Upper lobe of left lung (tissue), 6 donors: ENCODE measurements at regions not wholly inside any gene's neighbourhood (a gene's known extent, or its start where the extent isn't known, plus 50 kb on each side); places are given as distances from the start of the nearest gene placed in this dataset.

ENCODE experiments used
- ATAC-seq, 2 donors: fragments of 200-7000 bp; cut with Tn5 transposase; one replicate each; pipeline ENCODE4 v1.9.1; 2022; ENCODE audit warnings: mild to moderate bottlenecking in 2 of 2, moderate library complexity in 2 of 2; ENCODE audit not compliant: low FRiP score in 2 of 2
- DNase-seq, 2 donors: peaks; one replicate each; pipeline ENCODE4 v3.0.0-alpha.2; 2019 to 2020
- H3K27ac ChIP-seq, 4 donors: fragments of 200-600 bp; sonication (generic); one replicate each; pipeline ENCODE4 v1.5.1; 2016 to 2019
- H3K27me3 ChIP-seq, 4 donors: fragments of 200-600 bp; sonication (generic); one replicate each; pipeline ENCODE4 v1.5.1; 2017 to 2019
- H3K36me3 ChIP-seq, 4 donors: fragments of 200-600 bp; sonication (generic); one replicate each; pipeline ENCODE4 v1.5.1; 2016 to 2019
- H3K4me1 ChIP-seq, 4 donors: fragments of 200-600 bp; sonication (generic); one replicate each; pipeline ENCODE4 v1.5.1; 2018 to 2019
- H3K4me3 ChIP-seq, 4 donors: fragments of 200-600 bp; sonication (generic); one replicate each; pipeline ENCODE4 v1.5.1; 2017 to 2019; ENCODE audit warnings: mild to moderate bottlenecking in 2 of 4, moderate library complexity in 1 of 4
- H3K9me3 ChIP-seq, 4 donors: fragments of 200-600 bp; sonication (generic); one replicate each; pipeline ENCODE4 v1.5.1; 2018 to 2019
- CTCF ChIP-seq, 6 experiments: fragments of 450-650 bp in 4 of 6; fragments of 200-600 bp in 2 of 6; sonication (generic) in 2 of 6; IDR thresholded peaks; one replicate each; pipeline ENCODE4 v1.5.1; 2016 to 2019; ENCODE audit warnings: antibody characterized with exemption in 6 of 6
- EP300 ChIP-seq, 4 donors: sonication (generic); formaldehyde crosslinking; IDR thresholded peaks; one replicate each; pipeline ENCODE4 v1.5.1; 2017; ENCODE audit warnings: antibody characterized with exemption in 4 of 4, control low read depth in 2 of 4
- POLR2A ChIP-seq, 4 donors: fragments of 450-650 bp; IDR thresholded peaks; one replicate each; pipeline ENCODE4 v1.5.1; 2016 to 2017; ENCODE audit warnings: antibody characterized with exemption in 4 of 4, mild to moderate bottlenecking in 2 of 4
- POLR2AphosphoS5 ChIP-seq, 2 donors: sonication (generic); formaldehyde crosslinking; IDR thresholded peaks; one replicate each; pipeline ENCODE4 v1.5.1; 2017; ENCODE audit warnings: antibody characterized with exemption in 2 of 2
- WGBS, 2 donors: methylation state at CpG; one replicate each; pipeline ENCODE4 v1.1.5; 2017 to 2018; 5-methylcytosine and 5-hydroxymethylcytosine counted together
- donor health status: DM: no; HTN: no; CAD: no; lungs with moderate emphysema.
- donor health status: DM: no; HTN: yes; CAD: no; lungs with severe emphysema.

GRCh38 chr4:181685911-181686310, 557.3 kb upstream of the TENM3 start:
- no peaks in the 10 kb centered on the region for H3K27me3 ChIP-seq
- H3K36me3 ChIP-seq = no peaks in the 10 kb centered on the region
- no peak overlapping the region for H3K4me3 ChIP-seq
- no peak for ATAC-seq
- H3K4me1 ChIP-seq = no peaks in the 10 kb centered on the region
- H3K9me3 ChIP-seq = no peaks in the 10 kb centered on the region
- WGBS, 2 donors = 73 to 76% methylated on average over 4 of the region's 4 CpGs
- no peak for TF ChIP-seq POLR2AphosphoS5 (IDR thresholded peaks at IDR 0.05)
- TF ChIP-seq EP300 (IDR thresholded peaks at IDR 0.05) = no peak
- TF ChIP-seq POLR2A (IDR thresholded peaks at IDR 0.05) = no peak
- TF ChIP-seq CTCF (IDR thresholded peaks at IDR 0.05) = no peak
- H3K27ac ChIP-seq = no peak overlapping the region
- DNase-seq = no peak

- H3K4me1 ChIP-seq = no peaks in the 10 kb centered on the region
- H3K27me3 ChIP-seq = no peaks in the 10 kb centered on the region
- TF ChIP-seq POLR2AphosphoS5 (IDR thresholded peaks at IDR 0.05) (no peak), POLR2A (IDR thresholded peaks at IDR 0.05) (no peak), EP300 (IDR thresholded peaks at IDR 0.05) (no peak), CTCF (IDR thresholded peaks at IDR 0.05) (no peak)
- H3K9me3 ChIP-seq = no peaks in the 10 kb centered on the region
- no peak overlapping the region for H3K4me3 ChIP-seq
- no peak for DNase-seq
- 75 to 76% methylated on average over 4 of the region's 4 CpGs for WGBS, 2 donors
- H3K27ac ChIP-seq = no peak overlapping the region
- H3K36me3 ChIP-seq = no peaks in the 10 kb centered on the region
- ATAC-seq = no peak
Observed at GRCh38 chr4:181687116-181687515, 556.1 kb upstream of the TENM3 start.

- WGBS, 2 donors = 54 to 63% methylated on average over 3 of the region's 3 CpGs
- Histone ChIP-seq H3K27me3 (no peaks in the 10 kb centered on the region), H3K9me3 (no peaks in the 10 kb centered on the region), H3K27ac (no peak overlapping the region), H3K36me3 (no peaks in the 10 kb centered on the region), H3K4me3 (no peak overlapping the region), H3K4me1 (no peaks in the 10 kb centered on the region)
- TF ChIP-seq POLR2A (IDR thresholded peaks at IDR 0.05) = no peak
- TF ChIP-seq EP300 (IDR thresholded peaks at IDR 0.05) = no peak
- TF ChIP-seq POLR2AphosphoS5 (IDR thresholded peaks at IDR 0.05) = no peak
- no peak for TF ChIP-seq CTCF (IDR thresholded peaks at IDR 0.05)
- DNase-seq (no peak), ATAC-seq (no peak)
Observed at GRCh38 chr4:181688432-181688831, 554.8 kb upstream of the TENM3 start.

- Histone ChIP-seq H3K27ac (no peak overlapping the region), H3K27me3 (no peaks in the 10 kb centered on the region), H3K4me1 (no peaks in the 10 kb centered on the region), H3K4me3 (no peak overlapping the region), H3K36me3 (no peaks in the 10 kb centered on the region), H3K9me3 (no peaks in the 10 kb centered on the region)
- no peak for DNase-seq
- ATAC-seq = no peak
- 82 to 86% methylated on average over 5 of the region's 5 CpGs for WGBS, 2 donors
- TF ChIP-seq POLR2AphosphoS5 (IDR thresholded peaks at IDR 0.05) (no peak), POLR2A (IDR thresholded peaks at IDR 0.05) (no peak), CTCF (IDR thresholded peaks at IDR 0.05) (no peak), EP300 (IDR thresholded peaks at IDR 0.05) (no peak)
Observed at GRCh38 chr4:181688872-181689271, 554.3 kb upstream of the TENM3 start.

- no peak overlapping the region for H3K27ac ChIP-seq
- no peak for ATAC-seq
- H3K4me3 ChIP-seq = no peak overlapping the region
- no peaks in the 10 kb centered on the region for H3K36me3 ChIP-seq
- no peaks in the 10 kb centered on the region for H3K27me3 ChIP-seq
- no peak for DNase-seq
- 35 to 57% methylated on average over 2 of the region's 2 CpGs for WGBS, 2 donors
- no peaks in the 10 kb centered on the region for H3K4me1 ChIP-seq
- no peak for TF ChIP-seq POLR2A (IDR thresholded peaks at IDR 0.05)
- TF ChIP-seq CTCF (IDR thresholded peaks at IDR 0.05) = no peak
- no peak for TF ChIP-seq EP300 (IDR thresholded peaks at IDR 0.05)
- H3K9me3 ChIP-seq = no peaks in the 10 kb centered on the region
Observed at GRCh38 chr4:181690498-181690897, 552.7 kb upstream of the TENM3 start.
